Fibroblast of skin of left quadriceps (primary cell): ENCODE measurements at regions not wholly inside any gene's neighbourhood (a gene's known extent, or its start where the extent isn't known, plus 50 kb on each side); places are given as distances from the start of the nearest gene placed in this dataset.

Experiments
- DNase-seq, 2 experiments: peaks; one replicate each; pipeline ENCODE4 v3.0.0-alpha.2; 2013; ENCODE audit warnings: low read depth in 2 of 2

DNA sequence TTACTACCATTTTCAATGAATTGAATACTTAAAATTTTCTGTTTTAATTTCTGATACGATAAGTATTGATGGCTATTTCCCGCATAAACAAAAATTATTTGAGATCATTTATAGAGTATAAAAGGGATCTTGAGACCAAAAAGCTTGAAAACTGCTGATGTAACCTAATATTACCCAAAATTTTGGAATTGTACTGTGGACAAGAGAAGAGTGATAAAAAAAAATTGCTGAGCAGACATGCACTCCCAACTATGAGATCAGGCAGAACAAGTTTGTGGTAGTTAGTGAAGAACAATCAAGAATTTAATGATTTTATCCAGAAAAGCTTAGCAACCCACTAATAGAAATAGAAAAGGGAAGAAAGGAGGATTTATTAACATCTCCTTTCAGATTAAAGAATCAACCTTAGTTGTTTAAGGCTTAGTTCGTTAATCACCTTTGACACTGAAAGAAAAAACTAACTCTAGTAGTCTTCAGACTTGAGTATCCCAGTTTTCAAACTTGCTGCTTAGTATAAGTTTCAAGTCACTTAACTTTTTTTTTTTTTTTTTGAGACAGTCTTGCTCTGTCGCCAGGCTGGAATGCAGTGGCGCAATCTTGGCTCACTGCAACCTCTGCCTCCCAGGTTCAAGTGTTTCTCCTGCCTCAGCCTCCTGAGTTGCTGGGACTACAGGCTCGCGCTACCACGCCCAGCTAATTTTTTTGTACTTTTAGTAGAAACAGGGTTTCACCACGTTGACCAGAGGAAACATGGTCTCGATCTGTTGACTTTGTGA is 50.6 kb upstream of the ZC3HAV1 start:
- no peak for DNase-seq

DNA sequence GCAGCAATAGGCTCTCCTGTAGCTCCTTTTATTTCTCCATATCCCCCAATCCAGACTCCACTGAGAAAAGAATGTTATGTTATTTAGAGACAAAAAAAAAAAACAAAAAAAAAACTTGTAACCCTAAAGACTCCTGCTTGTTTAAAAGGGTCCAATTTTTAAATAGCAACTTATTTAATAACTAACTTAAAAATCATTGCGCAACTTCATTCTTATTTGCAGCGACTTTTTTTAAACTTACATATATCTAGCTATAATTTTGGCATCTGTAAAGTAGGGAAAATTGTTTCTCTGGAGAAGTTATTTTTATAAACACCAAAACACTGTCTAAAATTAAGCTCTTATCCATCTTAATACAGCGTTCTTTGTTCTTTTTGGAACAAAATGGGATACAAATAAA is 59.0 kb upstream of the ZC3HAV1 start:
- DNase-seq: no peak

DNA sequence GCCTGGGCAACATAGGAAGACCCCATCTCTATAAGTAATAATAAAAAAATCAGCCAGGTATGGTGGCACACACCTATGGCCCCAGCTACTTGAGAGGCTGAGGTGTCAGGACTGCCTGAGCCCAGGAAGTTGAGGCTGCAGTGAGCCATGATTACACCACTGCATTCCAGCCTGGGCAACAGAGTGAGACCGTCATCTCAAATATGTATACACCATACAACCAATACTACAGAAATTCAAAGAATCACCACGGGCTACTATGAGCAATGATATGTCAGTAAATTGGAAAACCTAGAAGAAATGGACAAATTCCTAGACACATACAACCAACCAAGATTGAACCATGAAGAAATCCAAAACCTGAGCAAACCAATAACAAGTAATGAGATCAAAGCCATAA is 60.3 kb upstream of the ZC3HAV1 start:
- DNase-seq: no peak

DNA sequence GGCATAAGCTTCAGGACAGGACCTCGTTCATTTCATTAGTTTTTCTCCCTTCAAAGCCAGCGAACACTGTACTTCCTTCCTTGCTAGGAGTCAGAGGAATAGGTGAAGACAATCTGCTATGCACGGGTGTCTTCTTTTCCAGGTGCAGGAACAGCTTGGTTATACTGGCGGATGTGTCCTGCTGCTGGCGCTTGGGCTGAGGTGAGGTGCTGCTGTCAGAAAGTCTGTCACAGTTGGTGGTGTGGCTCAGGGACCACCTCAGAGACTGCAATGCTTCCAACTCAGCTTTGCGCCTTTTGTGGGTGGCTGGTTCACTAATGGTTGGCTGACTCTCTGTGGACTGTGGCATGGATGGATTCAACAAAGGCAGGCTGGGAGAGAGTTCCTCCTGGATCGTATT is 58.3 kb upstream of the UBN2 start:
- no peak for DNase-seq

DNA sequence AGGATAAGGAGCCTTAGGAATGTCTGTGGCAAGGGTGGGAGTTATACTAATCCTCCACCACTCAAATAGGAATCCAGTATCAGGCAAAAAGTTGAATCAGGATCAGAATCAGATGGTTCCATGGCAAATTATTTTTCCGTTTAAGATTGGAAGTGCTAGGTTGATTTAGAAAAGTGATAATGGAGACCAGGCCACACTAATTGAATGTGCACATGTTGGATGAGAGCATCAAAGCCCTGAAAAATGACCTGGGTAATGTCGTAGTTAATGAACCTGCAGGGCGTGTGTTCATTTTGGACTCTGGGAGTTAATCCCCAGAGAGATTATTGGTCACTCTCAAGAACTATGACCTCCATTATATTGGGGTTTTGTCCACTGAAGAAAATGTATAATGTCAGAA is 53.3 kb upstream of the UBN2 start:
- no peak for DNase-seq

DNA sequence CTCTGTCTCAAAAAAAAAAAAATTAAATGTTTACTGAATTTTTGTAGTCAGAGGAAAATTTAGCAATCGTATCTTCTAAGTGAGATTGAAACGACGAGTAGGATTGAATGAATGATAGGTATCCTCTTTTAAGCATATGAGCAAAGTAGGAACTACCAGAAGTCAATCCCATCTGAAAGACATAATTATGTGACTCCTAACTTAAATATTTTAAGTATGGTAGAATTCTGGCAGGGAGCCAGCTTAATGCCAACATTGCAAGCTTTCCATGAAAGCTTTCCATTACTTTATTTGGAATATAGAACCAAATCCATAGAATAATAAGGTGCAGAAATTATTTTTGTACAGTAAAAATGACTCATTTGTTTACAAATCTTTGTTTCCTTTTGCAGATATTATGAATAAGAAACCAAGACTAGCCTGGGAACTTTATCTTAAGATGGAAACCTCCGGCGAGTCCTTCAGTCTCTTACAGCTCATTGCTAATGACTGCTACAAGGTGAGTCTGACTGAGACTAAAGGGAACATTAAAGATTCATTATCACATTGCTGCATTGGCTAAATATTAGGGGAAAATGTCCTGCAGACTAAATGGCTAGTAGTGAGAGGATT is 50.2 kb upstream of the UBN2 start:
- DNase-seq: peak; percentile 4 to 15
